Mammary epithelial cell (primary cell): ENCODE measurements at regions not wholly inside any gene's neighbourhood (a gene's known extent, or its start where the extent isn't known, plus 50 kb on each side); places are given as distances from the start of the nearest gene placed in this dataset.

Experiments used
- CTCF ChIP-seq, 2 donors: IDR thresholded peaks in 1 of 2; conservative IDR thresholded peaks in 1 of 2; 2 replicates each; pipeline ENCODE4 v1.5.1; 2011 to 2012; ENCODE audit warnings: inconsistent platforms in 2 of 2, low read length in 2 of 2, mild to moderate bottlenecking in 2 of 2, control low read depth in 1 of 2, low read depth in 1 of 2; ENCODE audit not compliant: insufficient read depth in 1 of 2; ENCODE audit errors: extremely low read depth in 1 of 2
- EZH2 ChIP-seq: IDR thresholded peaks from 2 replicates; pipeline ENCODE4 v1.6.1; 2012; ENCODE audit warnings: low read length, inconsistent platforms, borderline replicate concordance

- TF ChIP-seq CTCF (conservative IDR thresholded peaks at IDR 0.05 in 1 of 2, IDR thresholded peaks at IDR 0.05 in 1 of 2; ENCODE audit: extremely low read depth in 1 of 2, insufficient read depth in 1 of 2, low read depth in 1 of 2, low read length in 2 of 2) (no peak), EZH2 (no peak)
These were observed 1268.2 kb downstream of the SLITRK1 start for GRCh38 chr13:82614086-82614485.
